ENCODE measurements at regions not wholly inside any gene's neighbourhood (a gene's known extent, or its start where the extent isn't known, plus 50 kb on each side); places are given as distances from the start of the nearest gene placed in this dataset.

DNA sequence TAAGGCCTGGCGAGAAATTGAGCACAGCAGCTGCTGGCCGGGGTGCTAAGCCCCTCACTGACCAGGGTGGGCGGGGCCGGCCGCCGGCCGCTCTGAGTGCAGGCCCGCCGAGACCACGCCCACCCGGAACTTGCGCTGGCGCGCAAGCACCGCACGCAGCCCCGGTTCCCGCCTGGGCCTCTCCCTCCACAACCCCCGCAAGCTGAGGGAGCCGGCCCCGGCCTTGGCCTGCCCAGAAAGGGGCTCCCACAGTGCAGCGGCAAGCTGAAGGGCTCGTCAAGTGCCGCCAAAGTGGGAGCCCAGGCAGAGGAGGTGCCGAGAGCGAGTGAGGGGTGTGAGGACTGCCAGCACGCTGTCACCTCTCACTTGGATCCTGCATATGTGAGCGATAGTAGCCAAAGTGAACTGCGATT lies 251.2 kb downstream of the GJA1 start (continued):
- no peak for TF ChIP-seq ZKSCAN8 (CRISPR knock-in tag; IDR thresholded peaks at IDR 0.05)
- no peak for TF ChIP-seq MEF2D (tag; conservative IDR thresholded peaks at IDR 0.05; ENCODE audit: low read depth)
- TF ChIP-seq HNRNPLL (IDR thresholded peaks at IDR 0.05; ENCODE audit: low read depth, low read length, poor library complexity, severe bottlenecking) = peak; percentile 55
- TF ChIP-seq, protein P1, sequence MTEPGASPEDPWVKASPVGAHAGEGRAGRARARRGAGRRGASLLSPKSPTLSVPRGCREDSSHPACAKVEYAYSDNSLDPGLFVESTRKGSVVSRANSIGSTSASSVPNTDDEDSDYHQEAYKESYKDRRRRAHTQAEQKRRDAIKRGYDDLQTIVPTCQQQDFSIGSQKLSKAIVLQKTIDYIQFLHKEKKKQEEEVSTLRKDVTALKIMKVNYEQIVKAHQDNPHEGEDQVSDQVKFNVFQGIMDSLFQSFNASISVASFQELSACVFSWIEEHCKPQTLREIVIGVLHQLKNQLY (CRISPR knock-in tag; conservative IDR thresholded peaks at IDR 0.05) = no peak
- TF ChIP-seq MGA (IDR thresholded peaks at IDR 0.05) = peak; percentile 66
- TF ChIP-seq SNIP1 (IDR thresholded peaks at IDR 0.05; ENCODE audit: low read depth) = no peak
- no peak for TF ChIP-seq CBX3 (IDR thresholded peaks at IDR 0.05; ENCODE audit: borderline replicate concordance in 1 of 2, low read length in 2 of 2)
- no peak for TF ChIP-seq PTTG1 (tag; IDR thresholded peaks at IDR 0.05; ENCODE audit: low read depth)
- no peak for TF ChIP-seq ZNF589 (CRISPR knock-in tag; IDR thresholded peaks at IDR 0.05; ENCODE audit: low read depth)
- TF ChIP-seq ZNF778 (CRISPR knock-in tag; IDR thresholded peaks at IDR 0.05) = no peak
- TF ChIP-seq, protein P2, sequence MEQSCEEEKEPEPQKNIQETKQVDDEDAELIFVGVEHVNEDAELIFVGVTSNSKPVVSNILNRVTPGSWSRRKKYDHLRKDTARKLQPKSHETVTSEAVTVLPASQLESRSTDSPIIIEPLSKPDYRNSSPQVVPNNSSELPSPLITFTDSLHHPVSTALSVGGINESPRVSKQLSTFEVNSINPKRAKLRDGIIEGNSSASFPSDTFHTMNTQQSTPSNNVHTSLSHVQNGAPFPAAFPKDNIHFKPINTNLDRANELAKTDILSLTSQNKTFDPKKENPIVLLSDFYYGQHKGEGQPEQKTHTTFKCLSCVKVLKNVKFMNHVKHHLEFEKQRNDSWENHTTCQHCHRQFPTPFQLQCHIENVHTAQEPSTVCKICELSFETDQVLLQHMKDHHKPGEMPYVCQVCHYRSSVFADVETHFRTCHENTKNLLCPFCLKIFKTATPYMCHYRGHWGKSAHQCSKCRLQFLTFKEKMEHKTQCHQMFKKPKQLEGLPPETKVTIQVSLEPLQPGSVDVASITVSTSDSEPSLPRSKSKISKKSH (CRISPR knock-in tag; IDR thresholded peaks at IDR 0.05) = no peak
- TF ChIP-seq SRSF3 (IDR thresholded peaks at IDR 0.05; ENCODE audit: insufficient read depth, low read length) = no peak
- TF ChIP-seq NFXL1 (CRISPR knock-in tag; IDR thresholded peaks at IDR 0.05) = no peak
- TF ChIP-seq CBFB (CRISPR knock-in tag; IDR thresholded peaks at IDR 0.05) = no peak
- no peak for TF ChIP-seq TFAM (CRISPR knock-in tag; conservative IDR thresholded peaks at IDR 0.05)
- no peak for TF ChIP-seq ZNF583 (CRISPR knock-in tag; IDR thresholded peaks at IDR 0.05)
- no peak for TF ChIP-seq PURB (CRISPR knock-in tag; IDR thresholded peaks at IDR 0.05; ENCODE audit: low read depth)

All from K562 (cell line).